HG02885 (cell line): ENCODE measurements at regions not wholly inside any gene's neighbourhood (a gene's known extent, or its start where the extent isn't known, plus 50 kb on each side); places are given as distances from the start of the nearest gene placed in this dataset.
"Not testable (repeated sequence)": the region's sequence is repeated elsewhere in the genome, so short reads cannot be mapped to it uniquely, and the experiment has no call there.

Source experiments
- ATAC-seq: cut with Tn5 transposase; IDR thresholded peaks from one replicate; pipeline ENCODE4 v1.9.1; 2021; ENCODE audit warnings: mild to moderate bottlenecking; ENCODE audit not compliant: unreplicated experiment, poor library complexity

DNA sequence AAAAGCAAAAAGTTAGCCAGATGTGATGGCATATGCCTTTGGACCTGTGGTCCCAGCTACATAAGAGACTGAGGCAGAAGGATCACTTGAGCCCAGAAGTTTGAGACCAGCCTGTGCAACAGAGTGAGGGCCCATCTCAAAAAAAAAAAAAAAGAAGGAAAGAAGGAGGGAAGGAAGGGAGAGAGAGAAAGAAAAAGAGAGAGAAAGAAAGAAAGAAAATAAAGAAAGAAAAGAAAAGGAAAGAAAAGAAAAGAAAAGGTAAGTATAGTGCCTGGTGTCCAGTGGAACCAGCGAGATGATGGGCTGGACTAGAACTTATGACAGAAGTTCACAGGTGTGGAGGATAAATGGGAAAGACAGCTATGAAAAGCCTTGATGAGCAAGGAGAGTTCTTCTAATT is 100.9 kb downstream of the QRSL1 start:
- ATAC-seq: no peak

DNA sequence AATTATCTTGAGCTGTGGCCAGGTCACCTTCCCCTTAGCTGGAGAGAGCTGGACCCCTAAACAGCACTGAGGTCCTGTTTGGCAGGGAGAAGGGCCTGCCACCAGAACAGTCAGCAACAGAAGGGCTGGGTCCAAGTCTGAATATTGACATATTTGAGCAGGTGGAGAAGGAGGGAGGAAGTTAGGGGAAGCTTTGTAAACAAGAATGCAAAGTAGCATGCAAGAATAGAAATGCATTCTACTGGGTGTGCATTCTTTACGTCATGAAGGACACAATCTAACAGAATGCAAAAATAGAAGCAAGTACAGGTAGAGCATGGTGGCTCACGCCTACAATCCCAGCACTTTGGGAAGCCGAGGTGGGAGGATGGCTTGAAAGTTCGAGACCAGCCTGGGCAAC is 100.5 kb downstream of the QRSL1 start:
- ATAC-seq: no peak

DNA sequence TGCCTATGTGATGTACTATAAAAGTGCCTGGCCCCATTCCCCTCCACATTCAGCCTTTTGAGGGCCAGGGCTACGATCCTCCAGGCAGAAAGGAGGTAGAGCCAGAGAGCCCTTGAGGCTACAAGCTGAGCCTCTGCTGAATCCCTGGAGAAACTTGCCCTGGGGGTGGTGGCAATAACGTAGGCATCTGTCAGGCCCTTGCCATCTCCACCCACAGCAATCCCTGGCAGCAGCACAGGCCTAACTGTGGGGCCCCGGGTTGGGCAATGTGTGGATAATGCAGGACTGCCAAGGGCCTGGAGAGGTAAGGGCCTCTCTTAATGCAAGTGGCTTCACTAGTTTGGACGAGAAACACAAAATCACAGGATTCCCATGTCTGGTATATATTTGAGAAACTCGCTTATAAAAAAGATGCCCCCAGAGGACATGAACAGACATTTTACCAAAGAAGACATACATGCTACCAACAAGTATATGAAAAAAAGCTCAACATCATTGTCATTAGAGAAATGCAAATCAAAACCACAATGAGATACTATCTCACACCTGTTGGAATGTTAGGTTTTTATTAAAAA is 99.0 kb downstream of the QRSL1 start:
- no peak for ATAC-seq

DNA sequence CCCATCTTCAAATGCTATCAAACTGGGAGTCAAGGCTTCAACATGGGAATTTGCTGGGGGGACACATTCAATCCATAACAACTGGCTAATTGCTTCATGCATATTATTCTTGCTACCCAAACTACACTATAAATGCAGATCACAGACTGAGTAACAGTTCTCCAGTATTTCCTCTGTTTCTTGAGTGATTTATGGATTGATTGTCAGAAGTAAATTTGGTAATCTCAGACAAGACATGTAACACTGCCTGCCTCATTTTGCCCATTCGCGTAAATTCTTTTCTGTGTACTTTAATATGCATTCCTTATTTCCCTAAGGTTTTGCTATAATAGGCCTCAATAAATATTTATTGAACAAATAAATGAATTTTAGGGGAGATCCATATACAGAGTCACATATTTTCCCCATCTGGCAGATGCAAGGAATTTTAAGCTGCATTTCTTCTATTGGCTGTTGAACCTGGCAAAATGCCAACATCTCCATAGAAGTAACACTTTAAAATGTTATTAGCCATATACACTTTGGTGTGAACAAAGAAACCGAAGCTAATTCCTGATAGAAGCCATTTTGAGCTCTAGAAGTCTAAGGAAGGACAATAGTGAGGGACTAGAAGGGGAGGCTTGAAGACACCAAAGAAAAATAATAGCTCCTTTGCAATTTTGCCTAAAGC is 98.2 kb downstream of the QRSL1 start:
- no peak for ATAC-seq

DNA sequence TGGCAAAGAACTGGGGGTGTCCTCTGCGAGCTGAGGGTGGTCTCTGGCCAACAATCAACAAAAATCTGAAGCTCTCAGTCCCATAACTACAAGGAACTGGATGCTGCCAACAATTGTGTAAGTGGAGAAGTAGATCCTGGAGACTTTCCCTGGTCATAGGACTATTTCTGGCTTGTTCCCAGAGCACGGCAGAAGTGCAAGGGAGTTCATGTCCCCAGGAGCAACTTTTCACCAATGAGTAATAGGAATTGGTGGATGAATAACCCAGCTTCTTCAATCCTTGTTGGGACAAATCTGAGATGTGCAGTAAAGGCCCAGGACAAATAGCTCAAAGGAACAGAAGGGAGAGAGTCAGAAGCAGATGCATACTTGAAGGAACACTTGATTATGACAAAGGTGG is 95.5 kb downstream of the QRSL1 start:
- ATAC-seq: no peak

DNA sequence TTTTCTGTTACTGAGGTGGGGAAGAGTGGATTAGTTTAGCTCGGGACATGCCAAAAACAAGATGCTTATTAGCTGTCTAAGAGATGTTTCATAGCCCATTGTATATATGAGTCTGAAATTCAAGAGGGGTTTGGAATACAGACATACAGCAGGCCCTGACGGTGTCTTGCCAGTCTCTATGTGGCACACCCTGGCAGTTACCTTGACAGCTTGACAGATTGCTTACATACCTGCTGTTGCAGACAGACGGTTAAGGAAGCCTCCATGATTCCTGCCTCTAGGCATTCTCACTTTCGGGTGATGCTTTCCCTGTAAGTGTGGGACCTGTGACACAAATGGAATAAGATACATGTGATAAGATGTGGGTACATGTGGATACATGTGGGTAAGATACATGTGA is 95.0 kb downstream of the QRSL1 start:
- no peak for ATAC-seq

DNA sequence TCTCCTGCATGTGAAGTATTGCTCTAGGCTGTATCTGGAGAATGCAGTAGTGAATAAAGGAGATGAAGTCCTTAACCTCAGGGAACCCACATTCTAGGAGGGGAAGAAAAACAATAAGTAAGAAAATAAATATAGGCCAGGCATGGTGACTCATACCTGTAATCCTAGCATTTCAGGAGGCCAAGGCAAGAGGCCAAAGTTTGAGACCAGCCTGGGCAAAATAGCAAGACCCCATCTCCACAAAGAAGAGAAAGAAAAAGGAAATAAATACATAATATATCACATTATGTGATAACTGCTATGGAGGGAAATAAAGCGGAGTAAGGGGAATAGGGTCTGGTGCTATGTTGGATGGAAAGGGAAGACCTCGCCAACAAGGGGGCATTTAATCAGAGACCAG is 94.0 kb downstream of the QRSL1 start:
- not testable (repeated sequence) for ATAC-seq

DNA sequence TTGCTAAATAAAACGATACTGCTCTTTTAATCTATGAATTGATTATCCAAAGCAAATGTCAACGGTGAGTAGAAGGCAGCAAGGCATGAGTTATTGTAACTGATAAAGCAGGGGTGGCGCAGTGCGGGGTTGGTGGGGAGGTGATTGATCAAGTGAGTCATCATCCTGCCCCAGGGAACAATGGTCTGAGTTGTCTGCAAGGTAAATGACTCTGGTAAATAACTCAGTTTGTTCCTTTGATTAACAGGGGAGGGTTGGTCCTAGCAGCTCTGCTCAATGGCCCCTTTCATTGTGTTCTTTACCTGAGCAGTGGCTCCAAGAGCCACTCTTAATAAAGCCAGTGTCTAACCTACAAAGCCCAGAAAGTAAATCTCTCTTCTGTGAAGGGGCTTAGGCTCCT is 91.8 kb downstream of the QRSL1 start:
- not testable (repeated sequence) for ATAC-seq
